Endothelial cell of umbilical vein (primary cell): ENCODE measurements at regions not wholly inside any gene's neighbourhood (a gene's known extent, or its start where the extent isn't known, plus 50 kb on each side); places are given as distances from the start of the nearest gene placed in this dataset.

ENCODE experiments used
- BruUV-seq: library from RNA; stranded (reverse); fragments of 400-500 nt; replicated peaks from 2 replicates; lab custom pipeline; 2021; lab: Mats Ljungman, UMichigan
- CTCF ChIA-PET: fragments of 300-600, 350-600 bp; sonication (Branson Sonifier 250); formaldehyde crosslinking; loops from one replicate; lab custom pipeline; 2021; ENCODE audit warnings: antibody characterized with exemption, inconsistent platforms; lab: Charles Lee
- POLR2A ChIA-PET: fragments of 300-600, 350-600 bp; sonication (Branson Sonifier 250); formaldehyde crosslinking; loops from one replicate; lab custom pipeline; 2021; ENCODE audit warnings: antibody characterized with exemption, inconsistent platforms; lab: Charles Lee
- DNase-seq: peaks from one replicate; pipeline ENCODE4 v3.0.0-alpha.2; 2011; ENCODE audit warnings: low read depth, low spot score
- FAIRE-seq: peaks from 2 replicates; lab custom pipeline; 2011; peaks lifted over from hg19 to GRCh38; lab: Jason Lieb, UNC
- H2AFZ ChIP-seq: 2 replicates; pipeline ENCODE4 v1.6.0; 2012; ENCODE audit warnings: low read depth, low read length, control low read depth, inconsistent platforms
- H3K27ac ChIP-seq: 2 replicates; pipeline ENCODE4 v1.5.1; 2011; ENCODE audit warnings: low read depth, mild to moderate bottlenecking, control low read depth, low read length, moderate library complexity; ENCODE audit not compliant: insufficient read depth
- H3K27me3 ChIP-seq, 2 experiments: 2 replicates each; pipeline versions ENCODE4 v1.6.0 to v1.6.1; 2011; ENCODE audit warnings: low read length in 2 of 2, mixed read lengths in 1 of 2; ENCODE audit not compliant: control insufficient read depth in 2 of 2, insufficient read depth in 2 of 2
- H3K36me3 ChIP-seq, 2 experiments: 2 replicates in 1 of 2; 3 replicates in 1 of 2; pipeline ENCODE4 v1.5.1; 2011; ENCODE audit warnings: low read length in 2 of 2, mild to moderate bottlenecking in 1 of 2, moderate library complexity in 1 of 2; ENCODE audit not compliant: control insufficient read depth in 2 of 2, insufficient read depth in 2 of 2; ENCODE audit errors: extremely low read depth in 1 of 2
- H3K4me1 ChIP-seq: 3 replicates; pipeline ENCODE4 v1.5.1; 2011; ENCODE audit warnings: mild to moderate bottlenecking, low read length; ENCODE audit not compliant: control insufficient read depth, insufficient read depth; ENCODE audit errors: extremely low read depth
- H3K4me2 ChIP-seq: 2 replicates; pipeline ENCODE4 v1.6.1; 2011; ENCODE audit warnings: low read length, control low read depth, mixed read lengths; ENCODE audit not compliant: insufficient read depth
- H3K4me3 ChIP-seq, 3 experiments: fragments of 200-600 bp in 1 of 3; sonication (generic), shearing (Covaris generic) in 1 of 3; replicated peaks in 1 of 3; 2 replicates each; pipeline ENCODE4 v1.5.1; 2011 to 2016; ENCODE audit warnings: control low read depth in 3 of 3, low read length in 3 of 3, mild to moderate bottlenecking in 2 of 3, inconsistent platforms in 1 of 3, low read depth in 1 of 3, moderate library complexity in 1 of 3; ENCODE audit not compliant: insufficient read depth in 1 of 3
- H3K79me2 ChIP-seq: 2 replicates; pipeline ENCODE4 v1.6.0; 2012; ENCODE audit warnings: low read length, inconsistent platforms; ENCODE audit not compliant: control insufficient read depth, insufficient read depth
- H3K9ac ChIP-seq: replicated peaks from 2 replicates; pipeline ENCODE3; 2011; ENCODE audit warnings: low read length, control low read depth; ENCODE audit not compliant: insufficient read depth; ENCODE audit errors: extremely low read depth
- H3K9me1 ChIP-seq: replicated peaks from 3 replicates; pipeline ENCODE4 v1.6.0; 2011; ENCODE audit warnings: mild to moderate bottlenecking, low read length; ENCODE audit not compliant: control insufficient read depth, insufficient read depth; ENCODE audit errors: extremely low read depth
- H3K9me3 ChIP-seq: replicated peaks from 2 replicates; pipeline ENCODE4 v1.5.1; 2012; ENCODE audit warnings: low read length, inconsistent platforms; ENCODE audit not compliant: control insufficient read depth, insufficient read depth
- H4K20me1 ChIP-seq: replicated peaks from 2 replicates; pipeline ENCODE3; 2011; ENCODE audit warnings: mild to moderate bottlenecking, low read length; ENCODE audit not compliant: control insufficient read depth, insufficient read depth; ENCODE audit errors: extremely low read depth
- CTCF ChIP-seq, 2 donors: IDR thresholded peaks; 1 replicate in 1 of 2; 2 replicates in 1 of 2; pipeline ENCODE4 v1.5.1; 2011; ENCODE audit warnings: low read length in 2 of 2, mild to moderate bottlenecking in 2 of 2, moderate library complexity in 2 of 2, control low read depth in 1 of 2, inconsistent platforms in 1 of 2, low read depth in 1 of 2; ENCODE audit not compliant: insufficient read depth in 1 of 2; ENCODE audit errors: extremely low read depth in 1 of 2
- FOS ChIP-seq: IDR thresholded peaks from 2 replicates; pipeline ENCODE4 v1.6.1; 2011; ENCODE audit warnings: mild to moderate bottlenecking, low read length, moderate library complexity, borderline replicate concordance; ENCODE audit not compliant: insufficient read depth
- GATA2 ChIP-seq: IDR thresholded peaks from 2 replicates; pipeline ENCODE4 v1.7.0; 2011; ENCODE audit warnings: low read depth, mild to moderate bottlenecking, moderate library complexity, mixed read lengths, low read length; ENCODE audit not compliant: insufficient read length, insufficient read depth
- MYC ChIP-seq: IDR thresholded peaks from one replicate; pipeline ENCODE4 v1.6.1; 2011; ENCODE audit warnings: mild to moderate bottlenecking, low read depth, low read length
- POLR2A ChIP-seq: IDR thresholded peaks from 2 replicates; pipeline ENCODE4 v1.6.1; 2012; ENCODE audit warnings: low read depth, mild to moderate bottlenecking, control low read depth, low read length
- dilution Hi-C: fragments of 300-500 bp; cut with MboI; formaldehyde crosslinking; loops from one replicate; pipeline ENCODE4 v1.15.0; 2019; ENCODE audit warnings: low sequenced_read_pairs; ENCODE audit not compliant: extremely low pct_ligation_motif_present
- intact Hi-C: fragments of 100-400 bp; cut with micrococcal nuclease; formaldehyde crosslinking; loops from one replicate; pipeline ENCODE4 v1.10.0; 2022

GRCh38 chr5:40137223-40137622, 542.5 kb upstream of the PTGER4 start:
- no peaks in the 10 kb centered on the region for H3K9me3 ChIP-seq
- no peak overlapping the region for H3K4me3 ChIP-seq
- ChIA-PET POLR2A (no interaction called here), CTCF (no interaction called here)
- DNase-seq (no peak), FAIRE-seq (no peak)
- no peak overlapping the region for H2AFZ ChIP-seq
- no peaks in the 10 kb centered on the region for H4K20me1 ChIP-seq
- H3K9me1 ChIP-seq, result no peaks in the 10 kb centered on the region
- no peak overlapping the region for H3K4me2 ChIP-seq
- BruUV-seq, result no TSS peak
- intact Hi-C loops, result no loop called here
- no peaks in the 10 kb centered on the region for H3K27me3 ChIP-seq
- TF ChIP-seq MYC (no peak), POLR2A (no peak)
- H3K4me1 ChIP-seq, result no peaks in the 10 kb centered on the region
- no peaks in the 10 kb centered on the region for H3K36me3 ChIP-seq
- dilution Hi-C loops, result no loop called here
- no peaks in the 10 kb centered on the region for H3K79me2 ChIP-seq
- no peak overlapping the region for H3K27ac ChIP-seq
- no peak overlapping the region for H3K9ac ChIP-seq

GRCh38 chr5:40134883-40135520, 544.7 kb upstream of the PTGER4 start:
- Histone ChIP-seq H4K20me1 (no peaks in the 10 kb centered on the region), H3K9me3 (no peaks in the 10 kb centered on the region), H3K27ac (no peak overlapping the region), H3K79me2 (no peaks in the 10 kb centered on the region), H3K9me1 (no peaks in the 10 kb centered on the region), H3K4me3 (no peak overlapping the region), H3K27me3 (no peaks in the 10 kb centered on the region), H3K4me1 (no peaks in the 10 kb centered on the region), H3K9ac (no peak overlapping the region), H3K36me3 (no peaks in the 10 kb centered on the region), H3K4me2 (no peak overlapping the region), H2AFZ (no peak overlapping the region)
- CTCF ChIA-PET, result no interaction called here
- POLR2A ChIA-PET, result no interaction called here
- BruUV-seq, result no TSS peak
- no peak for FAIRE-seq
- peak; percentile 23 for TF ChIP-seq FOS
- TF ChIP-seq GATA2, result peak; percentile 85
- TF ChIP-seq CTCF (IDR thresholded peaks at IDR 0.05; ENCODE audit: extremely low read depth in 1 of 2, insufficient read depth in 1 of 2, low read depth in 1 of 2, low read length in 2 of 2), result no peak
- peak; percentile 59 for DNase-seq
- intact Hi-C loops, result no loop called here
- dilution Hi-C loops, result no loop called here
